Ascending aorta (tissue), 2 donors: ENCODE measurements at regions not wholly inside any gene's neighbourhood (a gene's known extent, or its start where the extent isn't known, plus 50 kb on each side); places are given as distances from the start of the nearest gene placed in this dataset.

Experiments used
- DNase-seq, 2 donors: peaks; one replicate each; pipeline ENCODE4 v3.0.0-alpha.2; 2019; ENCODE audit warnings: low spot score in 2 of 2
- H3K27ac ChIP-seq, 2 donors: fragments of 200-600 bp; sonication (generic); one replicate each; pipeline ENCODE4 v1.5.1; 2016 to 2017; ENCODE audit warnings: mild to moderate bottlenecking in 1 of 2
- H3K27me3 ChIP-seq: fragments of 200-600 bp; sonication (generic); one replicate; pipeline ENCODE4 v1.5.1; 2017
- H3K36me3 ChIP-seq, 2 donors: fragments of 200-600 bp; sonication (generic); one replicate each; pipeline ENCODE4 v1.5.1; 2016
- H3K4me1 ChIP-seq, 2 donors: fragments of 200-600 bp; sonication (generic); one replicate each; pipeline ENCODE4 v1.5.1; 2016 to 2017; ENCODE audit warnings: mild to moderate bottlenecking in 1 of 2
- H3K4me3 ChIP-seq, 2 donors: fragments of 200-600 bp; sonication (generic); one replicate each; pipeline ENCODE4 v1.5.1; 2016 to 2017; ENCODE audit warnings: mild to moderate bottlenecking in 1 of 2
- H3K9me3 ChIP-seq, 2 donors: fragments of 200-600 bp; sonication (generic); one replicate each; pipeline ENCODE4 v1.5.1; 2016
- CTCF ChIP-seq, 3 experiments: fragments of 200-600 bp in 2 of 3; fragments of 450-650 bp in 1 of 3; sonication (generic) in 2 of 3; IDR thresholded peaks; one replicate each; pipeline ENCODE4 v1.5.1; 2016 to 2019; ENCODE audit warnings: antibody characterized with exemption in 3 of 3, mild to moderate bottlenecking in 1 of 3, moderate library complexity in 1 of 3
- intact Hi-C: fragments of 100-400 bp; cut with DNase I; formaldehyde crosslinking; loops from one replicate; pipeline ENCODE4 v1.15.1; 2023

- DNase-seq: peak in 1 of 2 donors; percentile 80
- intact Hi-C loops: loop anchor here (5.0 kb wide), 1 partner anchor 268 kb away; no protein-coding TSS in a partner anchor
- TF ChIP-seq CTCF (IDR thresholded peaks at IDR 0.05): peak; percentile 22 to 60 (median 42)
- H3K27me3 ChIP-seq: no peaks in the 10 kb centered on the region
- H3K36me3 ChIP-seq: no peaks in the 10 kb centered on the region
- H3K27ac ChIP-seq: no peak overlapping the region
- no peaks in the 10 kb centered on the region for H3K9me3 ChIP-seq
- no peak overlapping the region for H3K4me3 ChIP-seq
- H3K4me1 ChIP-seq: peaks cover 0 to 4% of the 10 kb centered on the region in 2 donors
Measured at GRCh38 chr5:36739751-36740221, 133.4 kb downstream of the SLC1A3 start.

GRCh38 chr5:36740259-36740898 lies 134.0 kb downstream of the SLC1A3 start:
- peak in 1 of 2 donors; percentile 28 for DNase-seq
- H3K9me3 ChIP-seq: no peaks in the 10 kb centered on the region
- intact Hi-C loops: no loop called here
- no peaks in the 10 kb centered on the region for H3K36me3 ChIP-seq
- TF ChIP-seq CTCF (IDR thresholded peaks at IDR 0.05): no peak
- no peak overlapping the region for H3K4me3 ChIP-seq
- H3K27ac ChIP-seq: no peak overlapping the region
- peaks cover 0 to 7% of the 10 kb centered on the region in 2 donors for H3K4me1 ChIP-seq
- no peaks in the 10 kb centered on the region for H3K27me3 ChIP-seq

- TF ChIP-seq CTCF (IDR thresholded peaks at IDR 0.05): no peak
- H3K4me3 ChIP-seq: no peak overlapping the region
- intact Hi-C loops: no loop called here
- peaks cover 0 to 8% of the 10 kb centered on the region in 2 donors for H3K4me1 ChIP-seq
- no peak for DNase-seq
- no peaks in the 10 kb centered on the region for H3K9me3 ChIP-seq
- H3K27ac ChIP-seq: no peak overlapping the region
- H3K36me3 ChIP-seq: no peaks in the 10 kb centered on the region
- H3K27me3 ChIP-seq: no peaks in the 10 kb centered on the region
Measured at GRCh38 chr5:36741128-36741527, 134.7 kb downstream of the SLC1A3 start.

GRCh38 chr5:36743891-36744772 lies 132.4 kb upstream of the NIPBL start:
- DNase-seq: no peak
- intact Hi-C loops: no loop called here
- no peak overlapping the region for H3K27ac ChIP-seq

More at GRCh38 chr5:36743891-36744772, 132.4 kb upstream of the NIPBL start:
- Histone ChIP-seq H3K27me3 (no peaks in the 10 kb centered on the region), H3K9me3 (no peaks in the 10 kb centered on the region), H3K36me3 (no peaks in the 10 kb centered on the region), H3K4me3 (peak overlapping the region; percentile 62 to 66), H3K4me1 (peaks cover 0 to 8% of the 10 kb centered on the region in 2 donors)
- peak in 2 of 3 experiments; percentile 53 to 61 for TF ChIP-seq CTCF (IDR thresholded peaks at IDR 0.05)
